ENCODE measurements at regions not wholly inside any gene's neighbourhood (a gene's known extent, or its start where the extent isn't known, plus 50 kb on each side); places are given as distances from the start of the nearest gene placed in this dataset.
A peak's percentile ranks its signal among the peaks of the same experiment; 100 is the strongest.

DNA sequence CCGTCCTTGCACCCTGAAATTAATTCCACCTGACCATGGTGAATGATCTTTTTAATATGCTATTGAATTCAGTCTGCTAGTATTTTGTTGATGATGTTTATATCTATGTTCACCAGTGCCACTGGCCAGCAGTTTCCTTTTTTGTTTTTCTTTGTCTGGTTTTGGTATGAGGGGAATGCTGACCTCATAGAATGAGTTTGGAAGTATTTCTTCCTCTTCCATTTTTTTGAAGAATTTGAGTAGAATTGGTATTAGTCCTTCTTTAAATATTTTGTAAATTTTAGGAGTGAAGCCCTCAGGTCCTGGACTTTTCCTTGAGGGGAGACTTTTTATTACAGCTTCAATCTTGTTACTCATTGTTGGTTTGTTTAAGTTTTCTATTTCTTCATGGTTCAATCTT lies 231.6 kb downstream of the MRPL39 start:
- DNase-seq, result no peak
- H3K27ac ChIP-seq, result no peak overlapping the region
- no peaks in the 10 kb centered on the region for H3K27me3 ChIP-seq
- TF ChIP-seq, protein P1, sequence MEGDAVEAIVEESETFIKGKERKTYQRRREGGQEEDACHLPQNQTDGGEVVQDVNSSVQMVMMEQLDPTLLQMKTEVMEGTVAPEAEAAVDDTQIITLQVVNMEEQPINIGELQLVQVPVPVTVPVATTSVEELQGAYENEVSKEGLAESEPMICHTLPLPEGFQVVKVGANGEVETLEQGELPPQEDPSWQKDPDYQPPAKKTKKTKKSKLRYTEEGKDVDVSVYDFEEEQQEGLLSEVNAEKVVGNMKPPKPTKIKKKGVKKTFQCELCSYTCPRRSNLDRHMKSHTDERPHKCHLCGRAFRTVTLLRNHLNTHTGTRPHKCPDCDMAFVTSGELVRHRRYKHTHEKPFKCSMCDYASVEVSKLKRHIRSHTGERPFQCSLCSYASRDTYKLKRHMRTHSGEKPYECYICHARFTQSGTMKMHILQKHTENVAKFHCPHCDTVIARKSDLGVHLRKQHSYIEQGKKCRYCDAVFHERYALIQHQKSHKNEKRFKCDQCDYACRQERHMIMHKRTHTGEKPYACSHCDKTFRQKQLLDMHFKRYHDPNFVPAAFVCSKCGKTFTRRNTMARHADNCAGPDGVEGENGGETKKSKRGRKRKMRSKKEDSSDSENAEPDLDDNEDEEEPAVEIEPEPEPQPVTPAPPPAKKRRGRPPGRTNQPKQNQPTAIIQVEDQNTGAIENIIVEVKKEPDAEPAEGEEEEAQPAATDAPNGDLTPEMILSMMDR (IDR thresholded peaks at IDR 0.05), result no peak
- H3K36me3 ChIP-seq, result no peaks in the 10 kb centered on the region
- H3K4me3 ChIP-seq, result no peak overlapping the region
- intact Hi-C loops (cut with DNase I), result no loop called here
- ATAC-seq, result no peak
- no peaks in the 10 kb centered on the region for H3K4me1 ChIP-seq
- no peaks in the 10 kb centered on the region for H3K9me3 ChIP-seq

DNA sequence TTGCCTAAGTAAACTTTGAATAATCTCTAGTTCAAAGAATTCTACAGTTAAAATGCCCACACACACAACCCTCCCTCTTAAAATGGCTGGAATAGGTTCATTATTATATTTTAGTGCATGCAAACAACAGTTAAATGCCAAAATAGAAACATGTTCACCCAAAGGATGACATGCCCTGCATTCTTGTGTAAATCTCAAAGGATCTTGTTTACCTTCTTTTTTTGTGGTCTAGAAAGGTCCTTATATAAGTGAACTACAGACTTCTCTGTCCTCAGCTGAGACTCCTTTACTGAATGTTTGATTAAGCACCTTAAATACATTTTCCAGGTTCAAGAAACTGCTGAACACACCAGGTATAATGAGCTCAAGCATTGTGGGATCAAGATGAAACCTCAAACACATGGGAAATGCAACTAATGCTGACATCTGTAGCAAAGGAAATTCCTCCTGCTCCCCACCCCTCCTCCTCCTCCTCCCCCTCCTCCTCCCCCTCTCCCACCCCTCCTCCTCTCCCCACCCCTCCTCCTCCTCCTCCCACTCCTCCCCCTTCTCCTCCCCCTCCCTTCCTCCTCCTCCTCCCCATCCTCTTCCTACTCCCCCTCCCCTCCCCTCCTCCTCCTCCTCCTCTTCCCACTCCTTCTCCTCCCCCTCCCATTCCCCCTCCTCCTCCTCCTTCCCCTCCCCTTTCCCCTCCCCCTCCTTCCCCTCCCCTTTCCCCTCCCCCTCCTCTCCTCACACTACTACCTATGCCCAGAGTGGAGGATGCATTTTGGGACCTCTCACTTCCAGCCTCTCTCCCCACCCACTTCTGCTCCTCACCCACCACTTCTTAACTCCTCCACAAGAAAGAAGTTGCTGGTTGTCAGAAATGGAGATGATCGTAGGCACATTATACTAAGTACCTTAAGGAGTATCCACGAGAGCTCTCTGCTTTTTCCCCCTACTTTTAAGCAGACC lies 233.9 kb downstream of the MRPL39 start:
- DNase-seq (no peak), ATAC-seq (no peak)
- TF ChIP-seq, protein P1 (IDR thresholded peaks at IDR 0.05), result no peak
- no peaks in the 10 kb centered on the region for H3K27me3 ChIP-seq
- H3K9me3 ChIP-seq, result no peaks in the 10 kb centered on the region
- intact Hi-C loops (cut with DNase I), result no loop called here
- H3K4me3 ChIP-seq, result no peak overlapping the region
- H3K4me1 ChIP-seq, result no peaks in the 10 kb centered on the region
- H3K27ac ChIP-seq, result no peak overlapping the region
- no peaks in the 10 kb centered on the region for H3K36me3 ChIP-seq

DNA sequence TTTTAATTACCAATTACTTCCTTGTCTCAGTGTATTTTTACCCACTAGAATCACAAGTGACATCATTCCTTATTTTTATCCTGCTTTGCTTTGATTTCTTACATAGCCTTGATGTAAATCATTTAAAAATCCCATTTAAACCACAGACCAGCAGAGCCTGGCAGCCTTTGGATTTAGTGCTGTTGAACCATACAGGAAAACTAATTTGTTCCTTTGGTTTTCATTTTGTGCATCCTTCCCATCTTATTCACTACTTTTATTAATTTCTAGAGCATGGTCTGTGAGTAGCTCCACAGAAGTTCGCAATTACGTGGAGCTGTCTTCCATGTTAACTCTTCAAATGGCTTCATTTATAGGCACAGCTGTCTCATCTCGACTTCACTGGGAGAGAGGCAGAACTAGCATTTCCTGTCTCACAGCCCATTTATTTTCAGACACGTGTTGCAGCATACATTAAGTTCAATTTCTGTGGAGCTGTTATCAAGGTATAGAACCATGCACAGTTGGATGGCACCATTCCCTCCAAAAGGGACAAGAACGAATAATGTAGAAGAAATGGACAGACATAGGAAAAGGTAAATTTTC lies 235.3 kb downstream of the MRPL39 start:
- no peaks in the 10 kb centered on the region for H3K27me3 ChIP-seq
- no peak overlapping the region for H3K4me3 ChIP-seq
- intact Hi-C loops (cut with DNase I), result no loop called here
- H3K4me1 ChIP-seq, result no peaks in the 10 kb centered on the region
- TF ChIP-seq, protein P1 (IDR thresholded peaks at IDR 0.05), result no peak
- ATAC-seq, result no peak
- peak in 1 of 4 donors; percentile 15 for DNase-seq
- H3K36me3 ChIP-seq, result no peaks in the 10 kb centered on the region
- H3K27ac ChIP-seq, result no peak overlapping the region
- H3K9me3 ChIP-seq, result no peaks in the 10 kb centered on the region

- no peaks in the 10 kb centered on the region for H3K36me3 ChIP-seq
- TF ChIP-seq, protein P1 (IDR thresholded peaks at IDR 0.05), result no peak
- intact Hi-C loops (cut with DNase I), result no loop called here
- ATAC-seq (peak; percentile 84), DNase-seq (peak in 1 of 4 donors; percentile 33)
- no peaks in the 10 kb centered on the region for H3K27me3 ChIP-seq
- no peaks in the 10 kb centered on the region for H3K9me3 ChIP-seq
- no peaks in the 10 kb centered on the region for H3K4me1 ChIP-seq
- no peak overlapping the region for H3K4me3 ChIP-seq
- no peak overlapping the region for H3K27ac ChIP-seq
Measured at GRCh38 chr21:25370311-25370744, 237.0 kb downstream of the MRPL39 start.
